IPS-NIHi7 (cell line): ENCODE measurements at regions not wholly inside any gene's neighbourhood (a gene's known extent, or its start where the extent isn't known, plus 50 kb on each side); places are given as distances from the start of the nearest gene placed in this dataset.
A peak's percentile ranks its signal among the peaks of the same experiment; 100 is the strongest.

ENCODE experiments used
- DNase-seq: peaks from one replicate; pipeline ENCODE4 v3.0.0; 2012; ENCODE audit warnings: mixed read lengths; ENCODE audit errors: extremely low spot score

DNA sequence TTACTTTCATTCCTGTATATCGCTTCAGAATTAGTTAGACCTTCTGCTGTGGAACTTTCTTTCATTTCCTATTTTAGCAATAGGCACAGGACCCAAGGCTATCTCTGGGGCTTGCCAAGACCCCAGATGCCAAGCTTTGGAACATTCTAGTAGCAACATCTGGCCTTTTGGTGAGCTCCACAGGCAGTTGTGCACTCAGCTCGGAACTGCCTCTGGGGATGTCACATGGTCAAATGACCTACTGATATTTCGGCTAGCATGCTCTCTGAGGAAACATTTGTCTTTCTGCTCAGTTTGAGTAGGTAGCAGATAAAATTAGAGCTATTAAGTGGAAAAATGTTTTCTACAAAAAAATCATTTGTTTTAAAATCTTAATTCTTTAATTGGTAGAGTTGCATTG, 76.6 kb upstream of the ITGA4 start:
- no peak for DNase-seq

DNA sequence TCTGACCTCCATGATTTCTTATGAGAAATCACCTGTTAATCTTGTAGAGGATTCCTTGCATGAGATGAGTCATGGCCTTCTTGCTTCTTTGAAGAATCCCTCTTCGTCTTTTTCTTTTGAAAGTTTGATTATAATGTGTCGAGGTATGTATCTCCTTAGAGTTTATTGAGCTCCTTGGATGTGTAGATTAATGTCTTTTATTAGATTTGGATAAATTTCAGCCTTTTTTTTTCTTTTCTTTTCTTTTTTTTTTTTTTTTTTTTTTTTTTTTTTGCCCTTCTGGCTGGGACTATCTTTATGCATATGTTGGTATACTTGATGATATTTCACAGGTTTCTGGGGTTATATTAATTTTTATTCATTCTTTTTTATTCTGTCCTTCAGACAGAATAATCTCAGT, 72.3 kb upstream of the ITGA4 start:
- DNase-seq: no peak

DNA sequence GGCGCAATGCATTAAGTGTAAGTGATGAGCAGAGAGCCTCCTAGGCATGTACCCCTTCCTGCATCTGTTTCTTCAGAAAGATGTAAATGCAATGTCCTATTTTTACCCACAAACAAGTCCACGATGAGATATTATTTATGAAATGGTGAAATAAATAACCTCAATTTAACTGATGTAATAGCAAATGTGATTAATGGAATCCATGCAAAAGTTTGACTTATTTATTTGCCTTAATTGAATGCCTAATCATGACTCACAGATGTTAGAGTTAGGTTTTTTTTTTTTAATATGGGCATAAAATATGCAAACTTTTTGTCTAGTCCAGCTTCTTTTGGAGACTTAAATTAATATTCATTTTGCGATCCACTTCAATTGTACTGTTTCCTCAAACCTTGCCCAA, 67.7 kb upstream of the ITGA4 start:
- no peak for DNase-seq

DNA sequence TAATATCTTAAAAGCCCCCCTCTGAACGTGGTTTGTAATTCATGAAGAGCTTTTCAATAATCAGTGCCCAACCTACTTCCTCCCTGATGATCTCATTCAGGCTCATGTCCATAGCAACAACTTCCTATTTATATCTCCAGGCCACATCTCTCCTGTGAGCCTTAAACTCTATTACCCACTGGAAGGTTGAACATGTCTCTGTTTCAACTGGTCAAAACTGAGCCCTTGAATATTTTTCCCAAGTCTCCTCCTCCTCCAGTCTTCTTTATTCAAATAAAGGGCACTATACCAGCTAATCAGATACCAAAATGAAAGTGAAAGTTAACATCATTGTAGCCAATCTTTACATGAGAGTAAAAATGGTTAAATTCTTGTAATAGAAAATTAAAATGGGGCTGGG, 63.7 kb upstream of the ITGA4 start:
- peak; percentile 13 for DNase-seq

- no peak for DNase-seq
These were observed 62.3 kb upstream of the ITGA4 start for GRCh38 chr2:181394741-181395437.

DNA sequence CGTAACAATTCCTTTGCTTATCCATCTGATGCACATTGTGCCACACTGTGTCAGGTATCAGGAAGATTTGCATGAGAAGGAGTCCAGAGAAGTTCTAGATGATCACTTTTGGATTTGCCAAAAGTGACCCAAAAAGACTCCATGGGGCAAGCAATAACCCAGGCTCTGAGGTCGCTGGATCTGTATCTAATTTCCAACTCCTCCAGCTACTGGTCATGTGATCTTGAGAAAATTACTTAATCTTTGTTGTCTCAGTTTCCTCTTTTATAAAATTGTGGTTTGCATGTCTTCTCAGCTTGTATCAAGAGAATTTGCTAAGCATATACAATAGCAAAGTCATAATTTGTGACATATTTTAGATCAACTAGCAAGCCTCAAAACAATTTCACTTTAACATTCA, 61.3 kb upstream of the ITGA4 start:
- DNase-seq: no peak

GRCh38 chr2:181396256-181397123, 60.7 kb upstream of the ITGA4 start:
- DNase-seq: no peak

DNA sequence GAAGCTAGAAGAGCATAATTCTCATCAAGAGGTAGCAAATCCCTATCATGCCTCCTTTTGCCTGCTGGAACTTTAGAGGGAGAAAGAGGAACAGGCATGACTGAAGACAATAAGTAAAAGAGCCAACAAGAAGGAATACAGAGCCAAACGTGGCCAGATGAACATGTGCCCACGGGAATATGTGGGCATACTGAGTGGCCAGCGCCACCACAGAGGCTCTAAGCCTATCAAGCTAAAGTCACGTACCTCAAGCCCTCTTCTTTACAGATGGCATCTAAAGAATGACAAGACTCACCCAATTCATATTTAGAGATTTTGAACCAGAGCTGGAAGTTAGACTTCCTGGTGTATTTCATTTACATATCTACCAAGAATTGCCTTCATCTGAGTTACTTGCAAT, 59.9 kb upstream of the ITGA4 start:
- no peak for DNase-seq

DNA sequence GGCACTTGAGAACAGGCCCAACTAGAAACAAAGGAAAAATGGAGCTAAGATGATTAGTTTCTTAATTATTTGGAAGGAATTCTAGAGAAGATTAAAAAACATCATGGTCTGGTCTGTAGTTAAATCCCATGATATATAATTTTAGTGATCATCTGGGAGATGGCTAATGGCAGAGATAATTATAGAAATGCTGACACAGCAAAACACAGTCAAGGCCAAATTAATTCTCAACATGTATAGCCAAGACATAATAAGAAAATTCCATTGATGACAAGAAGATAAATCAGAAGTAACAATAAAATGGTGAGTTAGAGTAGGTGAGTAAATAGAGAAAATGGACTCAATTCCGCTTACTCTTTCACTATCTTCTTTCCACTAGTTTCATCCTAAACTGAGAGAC, 59.2 kb upstream of the ITGA4 start:
- DNase-seq: no peak

DNA sequence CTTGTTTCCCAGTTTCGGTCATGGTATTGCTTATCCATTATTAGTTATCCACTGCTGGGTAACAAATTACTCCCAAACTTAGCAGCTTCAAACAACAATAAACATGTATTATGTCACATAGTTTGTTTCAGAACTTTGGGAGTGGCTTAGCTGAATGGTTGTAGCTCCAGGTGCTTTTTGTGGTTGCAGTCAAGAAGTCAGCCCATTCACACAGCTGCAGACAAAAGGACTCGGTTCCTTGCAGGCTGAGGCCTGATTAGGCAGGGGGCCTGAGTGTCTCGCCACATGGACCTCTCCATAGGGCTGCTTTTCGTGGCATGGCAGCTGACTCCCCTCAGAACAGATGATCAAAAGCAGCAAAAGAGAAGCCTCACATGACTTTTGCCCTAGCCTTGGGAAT, 58.2 kb upstream of the ITGA4 start:
- DNase-seq: no peak

GRCh38 chr2:181404472-181404871, 52.7 kb upstream of the ITGA4 start:
- DNase-seq: no peak

GRCh38 chr2:181407171-181407570, 50.0 kb upstream of the ITGA4 start:
- DNase-seq: no peak
